ENCODE measurements at regions not wholly inside any gene's neighbourhood (a gene's known extent, or its start where the extent isn't known, plus 50 kb on each side); places are given as distances from the start of the nearest gene placed in this dataset.

- Histone ChIP-seq H4K20me1 (ENCODE audit: insufficient read depth) (no peaks in the 10 kb centered on the region), H3K4me2 (no peak overlapping the region), H3F3A (replicated peaks; ENCODE audit: insufficient read depth) (no peaks in the 10 kb centered on the region), H3K36me3 (replicated peaks in 1 of 2; ENCODE audit: control insufficient read depth in 1 of 2, insufficient read depth in 2 of 2, low read length in 1 of 2) (no peaks in the 10 kb centered on the region), H3K27me3 (ENCODE audit: insufficient read depth) (no peaks in the 10 kb centered on the region), H3K9me3 (no peaks in the 10 kb centered on the region), H3K4me1 (ENCODE audit: control insufficient read depth in 1 of 2, insufficient read depth in 2 of 2, low read depth in 1 of 2, low read length in 1 of 2) (no peaks in the 10 kb centered on the region), H3K4me3 (ENCODE audit: low read depth in 2 of 2, low read length in 1 of 2) (no peak overlapping the region), H3K27ac (ENCODE audit: low read depth in 2 of 2, low read length in 1 of 2) (no peak overlapping the region), H3K79me2 (ENCODE audit: insufficient read depth) (no peaks in the 10 kb centered on the region), H3K9me2 (no peaks in the 10 kb centered on the region), H2AFZ (ENCODE audit: low read depth) (no peak overlapping the region), H3K9ac (no peak overlapping the region)
- 7% methylated on average over 3 of the region's 3 CpGs for WGBS (ENCODE audit: low lambda C conversion rate)
- TF ChIP-seq FOXJ3 (CRISPR knock-in tag; IDR thresholded peaks at IDR 0.05) (no peak), SMC3 (IDR thresholded peaks at IDR 0.05; ENCODE audit: low read depth, low read length) (no peak), USF1 (IDR thresholded peaks at IDR 0.05; ENCODE audit: borderline replicate concordance, low read depth) (no peak), USF2 (IDR thresholded peaks at IDR 0.05; ENCODE audit: borderline replicate concordance, low read depth, low read length) (no peak), JUND (IDR thresholded peaks at IDR 0.05) (no peak), EP300 (IDR thresholded peaks at IDR 0.05; ENCODE audit: borderline replicate concordance in 1 of 2, low read depth in 1 of 2, low read length in 1 of 2) (no peak), MAX (IDR thresholded peaks at IDR 0.05; ENCODE audit: low read depth) (no peak), RFX5 (IDR thresholded peaks at IDR 0.05; ENCODE audit: low read length) (no peak), CTCF (IDR thresholded peaks at IDR 0.05) (no peak), TAF1 (IDR thresholded peaks at IDR 0.05; ENCODE audit: borderline replicate concordance, low read depth, low read length) (no peak)
- ChIA-PET POLR2A (no interaction called here), CTCF (no interaction called here)
- DNase-seq = no peak
These were observed 917.0 kb upstream of the LCORL start for GRCh38 chr4:18938343-18939099.

GRCh38 chr4:18937746-18938145, 916.2 kb upstream of the LCORL start:
- H4K20me1 ChIP-seq (ENCODE audit: insufficient read depth) = no peaks in the 10 kb centered on the region
- ChIA-PET POLR2A (no interaction called here), CTCF (no interaction called here)
- H3K9me2 ChIP-seq = no peaks in the 10 kb centered on the region
- H3K27me3 ChIP-seq (ENCODE audit: insufficient read depth) = no peaks in the 10 kb centered on the region
- no peak overlapping the region for H3K4me3 ChIP-seq (ENCODE audit: low read depth in 2 of 2, low read length in 1 of 2)
- H3K4me2 ChIP-seq = no peak overlapping the region
- H3F3A ChIP-seq (replicated peaks; ENCODE audit: insufficient read depth) = no peaks in the 10 kb centered on the region
- no peaks in the 10 kb centered on the region; a peak in 1 of 4 replicates for H3K4me1 ChIP-seq (ENCODE audit: control insufficient read depth in 1 of 2, insufficient read depth in 2 of 2, low read depth in 1 of 2, low read length in 1 of 2)
- no peak overlapping the region for H2AFZ ChIP-seq (ENCODE audit: low read depth)
- no peaks in the 10 kb centered on the region for H3K9me3 ChIP-seq
- no peaks in the 10 kb centered on the region for H3K79me2 ChIP-seq (ENCODE audit: insufficient read depth)
- H3K9ac ChIP-seq = no peak overlapping the region
- 59% methylated on average over 4 of the region's 4 CpGs for WGBS (ENCODE audit: low lambda C conversion rate)
- no peak for TF ChIP-seq MAX (IDR thresholded peaks at IDR 0.05; ENCODE audit: low read depth)
- H3K27ac ChIP-seq (ENCODE audit: low read depth in 2 of 2, low read length in 1 of 2) = no peak overlapping the region
- no peaks in the 10 kb centered on the region for H3K36me3 ChIP-seq (replicated peaks in 1 of 2; ENCODE audit: control insufficient read depth in 1 of 2, insufficient read depth in 2 of 2, low read length in 1 of 2)
- no peak for DNase-seq

All from SK-N-SH (cell line).